IMR-90 (cell line): ENCODE measurements at regions not wholly inside any gene's neighbourhood (a gene's known extent, or its start where the extent isn't known, plus 50 kb on each side); places are given as distances from the start of the nearest gene placed in this dataset.

Experiments used
- ATAC-seq: fragments of 200-7000 bp; cut with Tn5 transposase; 2 replicates; pipeline ENCODE4 v1.9.1; 2020; ENCODE audit warnings: low read depth, mild to moderate bottlenecking, moderate library complexity
- BruUV-seq: library from RNA; stranded (reverse); fragments of 400-500 nt; replicated peaks from 2 replicates; lab custom pipeline; 2021; lab: Mats Ljungman, UMichigan
- CTCF ChIA-PET: fragments of 300-600 bp; formaldehyde crosslinking; extraction: SDS; loops from one replicate; lab custom pipeline; 2021; ENCODE audit warnings: antibody characterized with exemption; lab: Yijun Ruan, JAX
- POLR2A ChIA-PET: fragments of 300-600 bp; sonication (Branson Sonifier 250); formaldehyde crosslinking; loops from one replicate; lab custom pipeline; 2022; ENCODE audit warnings: antibody characterized with exemption; ENCODE audit not compliant: unreplicated experiment; lab: Charles Lee
- DNase-seq: peaks from one replicate; pipeline ENCODE4 v3.0.0; 2013
- H2AFZ ChIP-seq: replicated peaks from 2 replicates; pipeline ENCODE3; 2013; ENCODE audit warnings: low read length, mild to moderate bottlenecking; ENCODE audit not compliant: poor library complexity
- H2AK5ac ChIP-seq: 2 replicates; pipeline ENCODE4 v1.6.1; 2013; ENCODE audit warnings: low read depth, low read length, inconsistent platforms
- H2AK9ac ChIP-seq: replicated peaks from 2 replicates; pipeline ENCODE3; 2013; ENCODE audit warnings: mild to moderate bottlenecking, low read depth, low read length, moderate library complexity; ENCODE audit not compliant: poor library complexity
- H2BK120ac ChIP-seq: 2 replicates; pipeline ENCODE4 v1.6.1; 2013; ENCODE audit warnings: low read depth, low read length, inconsistent platforms
- H2BK15ac ChIP-seq: 3 replicates; pipeline ENCODE4 v1.6.1; 2013; ENCODE audit warnings: low read depth, low read length, inconsistent platforms
- H2BK20ac ChIP-seq: 2 replicates; pipeline ENCODE4 v1.6.1; 2013; ENCODE audit warnings: low read depth, mild to moderate bottlenecking, inconsistent platforms, low read length, moderate library complexity
- H2BK5ac ChIP-seq: 2 replicates; pipeline ENCODE4 v1.6.1; 2013; ENCODE audit warnings: mild to moderate bottlenecking, low read depth, low read length, inconsistent platforms; ENCODE audit not compliant: poor library complexity, severe bottlenecking
- H3K14ac ChIP-seq: replicated peaks from 2 replicates; pipeline ENCODE4 v1.6.1; 2013; ENCODE audit warnings: low read depth, low read length, inconsistent platforms
- H3K18ac ChIP-seq: 2 replicates; pipeline ENCODE4 v1.6.1; 2013; ENCODE audit warnings: low read depth, low read length, control low read depth
- H3K23ac ChIP-seq: 2 replicates; pipeline ENCODE4 v1.6.1; 2013; ENCODE audit warnings: low read depth, low read length, inconsistent platforms
- H3K27ac ChIP-seq: 2 replicates; pipeline ENCODE4 v1.5.1; 2013; ENCODE audit warnings: mild to moderate bottlenecking, control low read depth, low read length; ENCODE audit not compliant: insufficient read depth
- H3K27me3 ChIP-seq: 2 replicates; pipeline ENCODE4 v1.6.1; 2013; ENCODE audit warnings: low read length; ENCODE audit not compliant: control insufficient read depth, insufficient read depth
- H3K36me3 ChIP-seq: 2 replicates; pipeline ENCODE4 v1.6.1; 2013; ENCODE audit warnings: low read length, mixed read lengths; ENCODE audit not compliant: control insufficient read depth, insufficient read depth
- H3K4ac ChIP-seq: 2 replicates; pipeline ENCODE4 v1.6.1; 2013; ENCODE audit warnings: low read depth, low read length, inconsistent platforms
- H3K4me1 ChIP-seq: 2 replicates; pipeline ENCODE4 v1.6.1; 2013; ENCODE audit warnings: low read length, mixed read lengths; ENCODE audit not compliant: control insufficient read depth, insufficient read depth
- H3K4me2 ChIP-seq: 2 replicates; pipeline ENCODE4 v1.6.1; 2013; ENCODE audit warnings: low read depth, mild to moderate bottlenecking, control low read depth, low read length, moderate library complexity
- H3K4me3 ChIP-seq: 2 replicates; pipeline ENCODE4 v1.5.1; 2013; ENCODE audit warnings: low read depth, mild to moderate bottlenecking, control low read depth, low read length, moderate library complexity; ENCODE audit not compliant: insufficient read depth
- H3K56ac ChIP-seq: 2 replicates; pipeline ENCODE4 v1.6.1; 2013; ENCODE audit warnings: low read length, inconsistent platforms; ENCODE audit not compliant: insufficient read depth; ENCODE audit errors: extremely low read depth
- H3K79me1 ChIP-seq, 2 experiments: 2 replicates each; pipeline ENCODE4 v1.6.1; 2013; ENCODE audit warnings: low read length in 2 of 2, inconsistent platforms in 1 of 2, low read depth in 1 of 2
- H3K9ac ChIP-seq: 2 replicates; pipeline ENCODE4 v1.6.1; 2013; ENCODE audit warnings: low read depth, low read length, control low read depth
- H3K9me1 ChIP-seq: 2 replicates; pipeline ENCODE4 v1.6.1; 2013; ENCODE audit warnings: low read length, inconsistent platforms; ENCODE audit not compliant: insufficient read depth
- H3K9me3 ChIP-seq: 2 replicates; pipeline ENCODE4 v1.6.1; 2013; ENCODE audit warnings: low read length; ENCODE audit not compliant: control insufficient read depth, insufficient read depth
- H4K20me1 ChIP-seq: 2 replicates; pipeline ENCODE4 v1.6.1; 2013; ENCODE audit warnings: low read length, inconsistent platforms; ENCODE audit not compliant: insufficient read depth
- H4K5ac ChIP-seq: 2 replicates; pipeline ENCODE4 v1.6.1; 2013; ENCODE audit warnings: mild to moderate bottlenecking, low read depth, low read length, control low read depth
- H4K8ac ChIP-seq, 2 experiments: 2 replicates each; pipeline ENCODE4 v1.6.1; 2013; ENCODE audit warnings: low read depth in 2 of 2, low read length in 2 of 2, control low read depth in 1 of 2, inconsistent platforms in 1 of 2
- H4K91ac ChIP-seq: 2 replicates; pipeline ENCODE4 v1.6.1; 2013; ENCODE audit warnings: low read depth, low read length, inconsistent platforms; ENCODE audit not compliant: insufficient read depth
- WGBS, 2 experiments: methylation state at CpG; one replicate each; pipeline versions ENCODE4 v1.1.5 to v1.1.7; 2013; ENCODE audit warnings: missing lambda C conversion rate in 2 of 2; ENCODE audit not compliant: insufficient read length in 1 of 2; ENCODE audit errors: extremely low coverage in 2 of 2; 5-methylcytosine and 5-hydroxymethylcytosine counted together
- dilution Hi-C: fragments of 300-500 bp; cut with HindIII; formaldehyde crosslinking; loops from one replicate; pipeline ENCODE4 v1.14.3; 2018; ENCODE audit warnings: low sequenced_read_pairs; ENCODE audit not compliant: unreplicated experiment
- in situ Hi-C: fragments of 300-500 bp; cut with MboI; formaldehyde crosslinking; loops from 3 replicates; pipeline ENCODE4 v1.14.3; 2019; ENCODE audit warnings: low sequenced_read_pairs, inconsistent platforms, mixed read lengths
- intact Hi-C: fragments of 100-400 bp; cut with micrococcal nuclease; formaldehyde crosslinking; loops from 2 replicates; pipeline ENCODE4 v1.10.0; 2022
- TF ChIP-seq, protein P1 (sequence below): conservative IDR thresholded peaks from 2 replicates; pipeline ENCODE4 v1.5.1; 2012; ENCODE audit warnings: mild to moderate bottlenecking, low read depth, low read length, improper control_type of control experiment

DNA sequence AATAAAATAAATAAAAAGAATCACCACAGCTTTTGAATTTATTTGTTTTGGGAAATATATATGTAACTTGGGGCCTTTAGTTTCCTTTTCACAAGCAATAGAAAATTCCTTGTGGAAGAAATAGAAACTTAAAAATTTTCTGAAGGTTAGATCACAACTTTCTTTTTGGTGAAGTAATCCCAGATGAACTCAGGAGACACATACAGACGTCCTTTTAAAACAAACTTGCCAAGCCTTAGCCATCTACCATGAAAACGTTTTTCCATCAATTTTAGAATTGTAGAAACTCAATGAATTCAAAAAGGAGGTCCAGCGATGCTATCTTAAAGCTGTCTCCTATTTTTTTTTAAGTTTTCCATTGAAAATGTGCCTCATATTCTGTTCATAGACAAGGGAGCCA lies 225.6 kb downstream of the ASXL3 start:
- Histone ChIP-seq H2BK120ac (no peak overlapping the region), H3K4me2 (no peak overlapping the region), H4K8ac (no peak overlapping the region), H3K4me3 (no peak overlapping the region), H2BK20ac (no peak overlapping the region), H2BK15ac (no peak overlapping the region), H3K14ac (no peak overlapping the region), H3K9me1 (no peaks in the 10 kb centered on the region), H3K9ac (no peak overlapping the region), H3K79me1 (no peaks in the 10 kb centered on the region), H3K56ac (no peak overlapping the region), H4K5ac (no peak overlapping the region), H2BK5ac (no peak overlapping the region), H3K27me3 (no peaks in the 10 kb centered on the region), H2AK5ac (no peak overlapping the region), H3K36me3 (no peaks in the 10 kb centered on the region), H4K91ac (no peak overlapping the region), H3K4me1 (no peaks in the 10 kb centered on the region), H3K18ac (no peak overlapping the region), H2AK9ac (no peak overlapping the region), H2AFZ (no peak overlapping the region), H3K27ac (no peak overlapping the region), H4K20me1 (no peaks in the 10 kb centered on the region), H3K23ac (no peak overlapping the region), H3K9me3 (no peaks in the 10 kb centered on the region), H3K4ac (no peak overlapping the region)
- POLR2A ChIA-PET: no interaction called here
- no TSS peak for BruUV-seq
- peak; percentile 16 for DNase-seq
- ATAC-seq: no peak
- in situ Hi-C loops: no loop called here
- TF ChIP-seq, protein P1, sequence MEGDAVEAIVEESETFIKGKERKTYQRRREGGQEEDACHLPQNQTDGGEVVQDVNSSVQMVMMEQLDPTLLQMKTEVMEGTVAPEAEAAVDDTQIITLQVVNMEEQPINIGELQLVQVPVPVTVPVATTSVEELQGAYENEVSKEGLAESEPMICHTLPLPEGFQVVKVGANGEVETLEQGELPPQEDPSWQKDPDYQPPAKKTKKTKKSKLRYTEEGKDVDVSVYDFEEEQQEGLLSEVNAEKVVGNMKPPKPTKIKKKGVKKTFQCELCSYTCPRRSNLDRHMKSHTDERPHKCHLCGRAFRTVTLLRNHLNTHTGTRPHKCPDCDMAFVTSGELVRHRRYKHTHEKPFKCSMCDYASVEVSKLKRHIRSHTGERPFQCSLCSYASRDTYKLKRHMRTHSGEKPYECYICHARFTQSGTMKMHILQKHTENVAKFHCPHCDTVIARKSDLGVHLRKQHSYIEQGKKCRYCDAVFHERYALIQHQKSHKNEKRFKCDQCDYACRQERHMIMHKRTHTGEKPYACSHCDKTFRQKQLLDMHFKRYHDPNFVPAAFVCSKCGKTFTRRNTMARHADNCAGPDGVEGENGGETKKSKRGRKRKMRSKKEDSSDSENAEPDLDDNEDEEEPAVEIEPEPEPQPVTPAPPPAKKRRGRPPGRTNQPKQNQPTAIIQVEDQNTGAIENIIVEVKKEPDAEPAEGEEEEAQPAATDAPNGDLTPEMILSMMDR: no peak
- no CpG with 5 or more reads among the region's 3 CpGs for WGBS, 2 experiments
- intact Hi-C loops: no loop called here
- dilution Hi-C loops: no loop called here
- CTCF ChIA-PET: no interaction called here
